GM21526 (cell line): ENCODE measurements at regions not wholly inside any gene's neighbourhood (a gene's known extent, or its start where the extent isn't known, plus 50 kb on each side); places are given as distances from the start of the nearest gene placed in this dataset.

Source experiments
- ATAC-seq: cut with Tn5 transposase; IDR thresholded peaks from one replicate; pipeline ENCODE4 v1.9.1; 2021; ENCODE audit warnings: moderate library complexity; ENCODE audit not compliant: unreplicated experiment, low FRiP score

DNA sequence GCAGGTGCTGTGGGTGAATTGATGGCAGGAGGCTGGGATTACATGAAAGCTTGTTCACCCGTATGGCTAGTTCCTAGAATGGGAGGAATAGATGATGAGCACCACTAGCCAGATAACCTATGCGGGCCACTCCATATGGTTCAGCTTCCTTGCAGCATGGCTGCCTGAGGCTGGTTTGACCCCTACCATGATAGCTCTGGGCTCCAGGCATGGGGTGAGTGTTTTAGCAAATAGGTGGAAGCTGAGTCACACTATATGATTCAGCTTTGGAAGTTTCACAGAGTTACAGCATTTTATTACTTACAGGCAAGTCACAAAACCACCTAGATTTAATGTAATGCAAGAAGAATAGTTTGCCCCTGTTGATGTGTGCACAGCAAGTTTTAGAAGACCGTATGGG lies 603.2 kb downstream of the STIM2 start:
- no peak for ATAC-seq

DNA sequence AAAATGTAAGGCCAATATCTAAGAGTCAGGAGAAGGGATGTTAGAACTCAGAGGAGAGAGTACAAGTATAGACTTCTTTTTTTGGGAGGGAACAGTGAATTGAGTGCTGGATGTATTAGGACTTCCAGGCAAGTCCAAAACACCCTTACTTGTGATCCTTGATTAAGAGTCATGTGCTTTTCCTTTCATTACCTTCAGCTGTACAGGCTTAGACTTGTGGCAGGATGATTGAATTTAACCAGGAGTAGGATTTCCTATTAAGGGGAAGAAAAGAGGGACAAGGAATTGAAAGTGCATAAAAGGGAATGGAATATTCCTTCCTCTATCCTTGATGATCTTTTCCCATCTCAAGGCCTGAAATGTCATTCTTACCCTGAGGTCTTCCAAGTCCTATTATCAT lies 606.7 kb downstream of the STIM2 start:
- no peak for ATAC-seq

DNA sequence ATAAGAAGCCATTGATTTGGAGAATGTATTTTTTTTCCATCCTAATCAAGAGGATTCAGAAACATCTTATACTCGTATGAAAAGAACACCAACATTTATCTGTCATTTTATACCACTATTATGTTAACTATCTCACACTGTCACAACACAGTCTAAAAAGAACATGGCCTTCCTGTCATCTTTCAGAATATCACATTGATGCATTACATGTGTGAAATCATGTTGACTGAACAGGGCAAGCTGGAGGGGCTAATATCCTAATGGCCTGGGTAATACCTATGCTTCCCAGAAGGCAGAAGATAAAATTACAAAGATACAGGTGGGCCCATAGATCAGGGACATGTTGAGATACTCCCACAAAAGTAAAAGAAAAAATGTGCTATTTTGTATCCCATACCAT lies 611.7 kb downstream of the STIM2 start:
- ATAC-seq: no peak

DNA sequence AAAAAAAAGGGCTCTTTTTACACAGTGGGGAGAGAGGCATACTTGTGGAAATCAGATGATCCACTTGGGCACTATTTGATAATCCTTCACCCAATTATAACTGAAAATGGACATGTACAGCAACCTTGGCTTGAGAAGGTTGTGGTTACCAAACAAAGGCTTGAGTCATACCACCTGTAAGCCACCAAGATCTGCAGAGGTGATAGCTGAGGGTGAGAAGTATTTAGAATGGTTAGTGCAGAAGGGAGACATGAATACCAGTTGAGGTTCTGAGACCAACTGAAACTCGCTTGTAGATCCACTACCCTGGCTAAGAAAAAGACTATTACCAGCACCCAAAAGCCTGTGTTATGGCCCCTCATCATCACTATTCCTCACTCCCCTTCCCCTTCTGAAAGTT lies 614.0 kb downstream of the STIM2 start:
- no peak for ATAC-seq

DNA sequence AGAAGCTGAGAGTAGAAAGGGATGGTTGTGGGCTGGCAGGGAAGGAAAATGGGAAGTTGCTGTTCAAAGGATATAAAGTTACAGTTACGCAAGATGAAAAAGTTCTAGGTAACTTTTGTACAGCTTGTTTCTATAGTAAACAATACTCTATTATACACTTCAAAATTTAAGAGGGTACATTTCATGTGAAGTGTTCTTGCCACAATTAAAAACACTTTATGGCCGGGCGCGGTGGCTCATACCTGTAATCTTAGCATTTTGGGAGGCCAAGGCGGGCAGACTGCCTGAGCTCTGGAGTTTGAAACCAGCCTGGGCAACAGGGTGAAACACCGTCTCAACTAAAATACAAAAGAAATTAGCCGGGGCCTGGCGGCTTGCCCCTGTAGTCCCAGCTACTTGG lies 623.6 kb downstream of the STIM2 start:
- no peak for ATAC-seq

DNA sequence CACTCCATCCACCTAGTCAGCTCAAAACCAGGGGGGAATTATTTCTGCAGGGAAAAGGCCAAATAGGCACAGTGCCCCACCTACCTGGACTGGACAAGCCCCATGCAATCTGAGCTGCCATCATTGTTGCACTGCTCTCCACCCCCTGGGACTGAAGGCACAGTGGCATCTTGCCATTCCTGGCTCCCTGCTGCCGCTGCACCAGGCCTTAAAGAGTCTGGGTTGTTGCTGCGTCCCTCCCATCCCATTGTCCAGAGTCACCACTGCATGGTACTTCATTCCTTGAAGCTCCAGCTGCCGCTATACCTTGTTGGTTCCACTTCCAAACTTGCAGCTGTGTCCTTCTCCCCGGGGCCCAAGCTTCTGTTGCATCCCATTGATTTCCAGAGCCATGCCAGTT lies 629.7 kb downstream of the STIM2 start:
- no peak for ATAC-seq

DNA sequence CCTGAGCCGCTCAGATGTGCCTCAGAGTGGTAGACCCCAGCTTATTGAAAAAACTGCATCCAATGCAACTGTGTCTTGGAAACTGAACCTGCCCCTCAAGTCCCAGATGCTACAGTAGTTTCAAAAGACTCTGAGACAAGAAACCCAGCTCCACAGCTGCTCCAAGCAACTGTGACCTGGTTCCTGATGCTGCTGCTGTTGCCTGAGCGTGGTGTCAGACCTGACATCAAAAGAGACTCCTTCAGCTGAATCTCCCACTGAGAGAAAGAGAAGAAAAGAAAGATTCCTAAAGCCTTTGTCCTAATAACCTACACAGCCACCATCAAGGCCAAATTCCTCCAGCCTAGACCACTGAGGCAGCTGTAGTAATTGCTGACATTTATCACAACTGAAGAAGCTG lies 630.1 kb downstream of the STIM2 start:
- ATAC-seq: no peak

DNA sequence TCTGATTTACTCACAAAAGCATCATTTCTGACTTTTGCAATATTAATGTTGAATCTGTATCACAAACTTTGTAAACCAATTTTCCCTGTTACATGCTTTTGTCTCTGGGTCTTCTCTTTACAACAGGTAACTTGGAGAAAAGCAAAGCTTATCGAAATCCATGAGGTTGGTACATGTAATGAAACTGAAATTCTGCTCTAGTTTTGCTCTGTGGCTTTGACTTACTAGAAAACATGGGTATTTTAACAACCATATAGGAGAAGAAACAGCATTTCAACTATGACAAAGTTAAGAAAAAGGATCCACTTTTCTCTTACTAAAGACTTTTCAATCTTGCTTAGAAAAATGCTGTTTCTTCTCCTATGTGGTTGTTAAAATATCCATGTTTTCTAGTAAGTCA lies 645.8 kb downstream of the STIM2 start:
- no peak for ATAC-seq

DNA sequence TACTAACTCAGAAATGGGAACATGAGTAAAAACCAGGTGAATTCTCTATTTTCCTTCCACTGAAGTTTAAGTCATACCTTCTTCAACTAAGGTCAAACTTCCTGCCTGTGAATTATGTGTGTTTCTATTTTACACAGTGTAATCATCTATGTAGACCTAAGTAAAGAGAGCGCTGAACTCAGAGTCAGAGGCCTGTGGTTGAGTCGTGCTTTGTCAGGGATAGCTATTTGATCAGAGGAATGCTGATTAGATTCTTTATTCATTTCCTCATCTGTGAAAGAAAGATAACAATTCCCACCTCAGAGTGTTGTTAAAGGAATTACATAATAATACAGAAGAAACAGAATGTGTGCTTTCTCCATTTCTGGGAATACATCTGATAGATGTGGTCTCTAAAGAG lies 654.1 kb downstream of the STIM2 start:
- no peak for ATAC-seq

DNA sequence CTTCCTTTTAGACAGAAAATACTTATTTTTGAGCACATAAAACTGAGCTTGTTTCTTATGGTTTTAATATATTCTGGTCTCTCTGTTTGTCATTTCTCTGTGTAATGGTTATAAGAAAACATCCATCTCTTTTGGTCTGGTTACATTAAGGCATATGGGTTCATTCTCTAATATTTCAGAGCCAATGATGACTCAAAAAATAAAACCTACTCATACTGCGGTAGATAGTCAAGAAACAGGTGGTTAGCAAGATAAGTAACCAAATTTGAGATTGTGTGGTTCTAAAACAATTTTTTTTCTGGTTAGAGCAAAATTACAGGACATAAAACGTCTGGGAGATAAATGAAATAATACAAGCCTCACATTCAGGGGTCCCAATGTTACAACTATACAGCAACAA lies 654.5 kb downstream of the STIM2 start:
- ATAC-seq: no peak

DNA sequence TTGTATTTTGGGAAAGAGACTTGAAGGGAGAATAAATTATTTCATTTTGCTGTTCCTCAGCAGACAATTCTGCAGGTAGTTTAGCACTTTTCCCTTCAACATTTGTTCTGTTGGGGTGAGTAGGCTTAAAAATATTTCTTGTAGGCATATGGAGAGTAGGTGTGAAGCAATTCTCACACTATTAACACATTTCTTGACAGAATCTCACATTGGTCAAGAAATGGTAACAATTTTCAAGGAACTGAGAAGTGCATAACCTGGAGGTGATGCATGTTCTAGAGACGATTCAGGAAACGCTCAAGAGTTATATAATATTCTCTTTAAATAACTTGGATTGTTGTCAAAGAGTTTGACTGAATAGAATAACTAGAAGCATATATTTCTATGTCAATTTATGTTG lies 658.2 kb downstream of the STIM2 start:
- ATAC-seq: no peak

DNA sequence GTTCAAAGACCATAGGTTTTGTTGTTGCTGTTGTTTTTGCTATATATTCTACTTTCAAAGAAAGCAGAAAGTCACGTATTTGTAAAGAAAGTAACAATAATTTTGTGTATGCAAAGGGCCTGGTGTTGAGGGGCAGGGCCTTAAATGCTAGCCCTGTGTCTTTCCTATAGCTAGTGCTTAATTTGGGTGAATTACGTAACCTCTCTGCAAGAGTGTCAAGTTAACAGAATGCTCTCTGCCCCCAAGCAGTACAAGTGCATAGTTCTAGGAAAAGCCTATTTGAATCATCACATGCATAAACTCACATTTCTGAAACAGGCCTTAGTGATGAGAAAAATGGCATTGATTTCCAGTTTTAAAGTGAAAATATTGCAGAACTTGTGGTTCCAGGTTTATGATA lies 663.6 kb downstream of the STIM2 start:
- no peak for ATAC-seq

DNA sequence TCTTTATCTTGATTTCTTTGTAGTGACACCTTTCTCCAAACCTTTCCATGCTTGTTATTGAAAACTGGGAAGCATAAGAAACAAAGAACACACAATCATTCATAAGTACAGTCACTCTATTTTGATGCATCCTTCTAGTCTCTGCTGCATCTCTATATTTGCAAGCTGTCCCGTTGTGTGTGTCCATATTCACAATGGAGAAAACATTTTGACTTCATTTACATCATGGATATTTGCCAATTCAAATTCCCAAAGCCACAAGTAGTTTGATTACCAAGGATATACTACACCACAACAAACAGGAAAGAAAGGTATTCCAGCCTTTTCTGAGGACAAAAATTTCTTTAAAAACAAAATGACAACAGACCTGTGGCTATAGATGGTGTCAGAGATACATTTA lies 673.8 kb downstream of the STIM2 start:
- ATAC-seq: no peak

DNA sequence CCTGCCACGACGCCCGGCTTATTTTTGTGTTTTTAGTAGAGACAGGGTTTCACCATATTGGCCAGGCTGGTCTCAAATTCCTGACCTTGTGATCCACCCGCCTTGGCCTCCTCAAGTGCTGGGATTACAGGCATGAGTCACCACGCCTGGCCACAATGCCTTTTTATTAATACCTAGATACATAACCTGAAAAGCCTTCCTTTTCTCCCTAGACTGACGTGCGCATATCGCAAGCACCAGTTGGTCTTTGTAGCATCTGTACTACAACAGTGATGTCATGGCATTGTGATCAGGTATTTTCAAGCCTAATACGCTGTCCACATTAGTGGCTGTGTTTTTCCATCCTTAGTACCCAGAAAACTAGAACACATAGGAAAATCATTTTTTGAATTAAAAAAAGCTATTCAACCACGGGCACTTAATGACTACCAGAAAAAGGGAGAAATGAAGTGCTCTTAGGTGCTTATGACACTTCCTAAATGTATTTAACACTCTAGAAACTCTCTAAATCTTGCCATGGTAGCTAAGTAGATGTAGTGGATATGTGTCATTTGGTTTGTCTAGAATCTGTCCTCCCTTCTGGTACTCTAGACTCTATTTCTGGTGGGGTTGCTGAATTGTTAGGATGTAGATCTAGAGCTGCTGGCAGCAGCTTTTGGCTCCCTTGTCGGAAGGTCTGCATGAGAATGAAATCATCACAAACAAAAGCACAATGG lies 707.8 kb downstream of the STIM2 start:
- ATAC-seq: no peak

DNA sequence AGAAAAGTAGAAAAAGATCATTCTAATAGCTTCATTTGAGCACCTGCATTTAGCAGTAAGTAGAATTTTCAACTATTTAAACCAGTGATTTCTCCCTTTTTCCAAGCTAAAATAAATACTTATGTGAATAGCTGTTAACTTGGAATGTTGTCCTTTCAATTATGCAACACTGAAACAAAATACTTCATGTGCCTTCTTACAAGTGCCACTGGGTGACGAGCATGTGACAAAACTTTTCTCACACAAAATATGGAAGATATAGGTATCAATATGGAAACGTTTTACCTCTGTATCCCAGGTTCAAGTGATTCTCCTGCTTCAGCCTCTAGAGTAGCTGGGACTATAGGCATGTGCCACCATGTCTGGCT lies 708.3 kb downstream of the STIM2 start:
- ATAC-seq: no peak

DNA sequence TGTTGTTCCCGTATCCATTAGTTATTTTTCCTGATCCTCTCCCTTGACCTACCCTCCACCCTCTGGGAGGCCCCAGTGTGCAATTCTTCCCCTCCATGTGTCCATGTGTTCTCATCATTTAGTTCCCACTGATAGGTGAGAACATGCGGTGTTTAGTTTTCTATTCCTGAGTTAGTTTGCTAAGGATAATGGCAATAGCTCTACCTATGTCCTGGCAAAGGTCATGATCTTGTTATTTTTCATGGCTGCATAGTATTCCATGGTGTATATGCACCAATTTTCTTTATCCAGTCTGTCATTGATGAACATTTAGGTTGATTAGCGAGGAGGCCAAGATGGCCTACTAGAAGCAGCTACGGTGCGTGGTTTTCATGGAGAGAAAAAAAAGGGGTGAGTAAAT lies 714.1 kb downstream of the STIM2 start:
- ATAC-seq: no peak

DNA sequence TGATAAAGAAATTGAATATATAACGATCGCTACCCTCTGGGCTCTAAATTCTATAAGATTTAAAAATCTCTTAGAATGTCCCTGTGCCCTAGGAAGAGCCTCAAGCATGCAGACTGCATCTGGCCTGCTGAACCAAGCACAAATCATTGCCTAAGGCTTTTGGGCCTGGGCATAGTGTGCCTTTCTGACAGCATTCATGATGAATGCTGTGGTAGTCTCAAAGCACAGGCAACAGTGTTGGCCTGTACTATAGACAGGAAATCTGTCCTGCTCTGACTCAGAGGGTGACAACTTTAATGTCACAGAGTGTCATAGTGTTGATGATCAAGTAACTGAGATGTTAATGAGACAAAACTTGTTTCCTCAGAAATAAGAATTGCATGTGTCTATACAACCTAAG lies 717.3 kb downstream of the STIM2 start:
- no peak for ATAC-seq

DNA sequence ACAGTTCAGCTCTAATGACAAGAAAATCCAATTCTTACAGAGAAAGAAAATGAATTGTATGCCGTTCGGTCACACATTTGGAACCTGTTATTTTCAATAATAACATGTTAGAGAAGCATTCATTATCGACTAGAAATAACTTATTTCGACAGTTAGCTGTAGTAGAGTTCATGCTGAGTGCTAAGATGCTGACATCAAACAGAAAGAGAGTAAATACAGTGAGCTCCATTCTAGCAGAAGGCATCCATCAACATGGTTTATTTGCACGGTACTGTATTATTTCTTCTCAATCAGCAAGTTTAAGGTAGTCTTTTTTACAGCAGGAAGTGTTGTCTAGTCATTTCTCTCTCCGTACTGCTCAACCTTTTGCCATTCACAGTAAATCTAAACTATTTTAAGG lies 732.1 kb downstream of the STIM2 start:
- no peak for ATAC-seq

DNA sequence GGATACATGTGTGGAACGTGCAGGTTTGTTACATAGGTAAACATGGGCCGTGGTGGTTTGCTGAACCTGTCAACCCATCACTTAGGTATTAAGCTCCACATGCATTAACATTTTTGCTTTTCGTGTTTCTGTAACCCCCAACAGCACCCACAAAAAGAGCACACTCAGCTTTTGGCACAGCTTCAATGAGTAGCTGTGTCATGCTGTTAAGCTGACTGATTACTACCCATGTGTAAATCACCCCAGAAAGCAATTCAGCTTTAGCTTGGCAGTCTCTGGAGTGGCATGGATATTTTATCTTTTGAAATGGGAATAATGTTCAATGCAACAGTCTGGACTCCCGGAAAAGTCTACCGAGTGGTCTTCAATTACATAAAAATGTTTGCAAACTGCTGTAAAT lies 734.3 kb downstream of the STIM2 start:
- ATAC-seq: no peak

DNA sequence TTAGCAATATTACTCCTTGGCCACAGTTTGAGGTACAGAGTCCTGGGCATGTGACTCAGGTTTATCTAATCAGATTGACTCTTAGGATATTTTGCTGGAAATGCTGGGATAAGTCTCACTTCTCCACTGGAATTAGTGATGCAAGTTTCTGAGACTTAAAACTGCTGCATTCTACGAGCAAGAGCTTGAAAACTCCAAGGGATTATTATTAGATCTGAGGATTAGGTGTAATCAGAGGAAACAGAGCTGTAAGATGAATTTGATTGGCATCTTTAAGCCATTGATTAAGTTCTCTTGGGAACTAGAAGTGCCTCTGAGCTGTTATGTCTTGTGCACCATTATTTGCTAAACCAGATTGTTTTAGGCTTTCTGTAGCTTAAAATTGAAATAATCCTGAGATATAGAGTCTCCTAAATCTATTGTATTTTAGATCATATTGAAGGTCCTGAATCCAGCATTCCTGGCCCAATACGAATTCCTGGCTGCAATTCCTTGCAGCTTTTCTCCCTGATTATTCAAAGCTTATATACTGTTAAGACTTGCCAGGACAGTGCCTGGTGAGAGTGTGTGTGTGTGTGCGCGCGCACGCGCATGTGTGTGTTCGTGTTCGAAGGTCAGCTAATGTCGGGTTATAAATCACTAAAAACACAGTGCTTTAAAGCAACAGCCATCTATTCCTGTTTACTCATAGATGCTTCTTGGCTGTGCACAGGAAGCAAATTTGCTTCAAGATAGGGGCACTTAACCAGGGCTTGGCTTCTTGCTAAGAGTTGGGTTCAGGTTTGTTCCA lies 735.1 kb downstream of the STIM2 start:
- no peak for ATAC-seq

DNA sequence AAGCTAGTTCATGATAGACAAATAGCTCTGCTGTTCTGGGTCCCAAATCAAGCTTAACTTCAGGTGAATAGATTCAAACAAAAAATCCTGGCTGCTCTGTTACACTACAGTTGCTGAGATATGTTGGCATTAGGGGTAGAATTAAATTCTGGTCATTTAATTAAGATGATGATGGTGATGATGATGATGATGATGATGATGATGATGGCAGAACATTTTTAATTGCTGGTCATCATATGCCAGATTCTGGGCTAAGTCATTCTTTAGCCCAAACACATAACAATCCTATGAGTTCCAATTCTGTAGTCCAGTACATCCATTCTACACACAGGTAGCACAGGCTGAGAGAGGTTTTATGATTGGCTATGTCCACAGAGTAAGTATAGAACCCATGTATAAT lies 741.5 kb downstream of the STIM2 start:
- ATAC-seq: no peak

DNA sequence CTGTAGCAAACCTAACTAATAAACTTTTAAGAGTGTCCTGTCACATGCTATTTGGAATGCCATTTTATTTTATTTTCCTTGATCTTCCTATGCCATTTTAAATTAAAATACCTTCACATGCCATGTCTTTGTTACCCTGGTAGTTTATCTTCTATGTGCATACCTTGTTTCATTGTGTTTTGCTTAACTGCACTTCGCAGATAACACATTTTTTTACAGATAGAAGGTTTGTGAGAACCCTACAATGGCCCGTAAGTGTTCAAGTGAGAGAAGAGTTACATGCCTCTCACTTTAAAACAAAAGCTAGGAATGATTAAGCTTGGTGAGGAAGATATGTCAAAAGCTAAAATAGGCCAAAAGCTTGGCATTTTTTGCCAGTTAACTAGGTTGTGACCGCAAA lies 744.1 kb downstream of the STIM2 start:
- no peak for ATAC-seq
